Dendritic cell treated with granulocyte-macrophage colony-stimulating factor and Interleukin-4, amounts not matched to agents 40 ng/mL and 50 ng/mL, for 4 days (primary cell): ENCODE measurements at regions not wholly inside any gene's neighbourhood (a gene's known extent, or its start where the extent isn't known, plus 50 kb on each side); places are given as distances from the start of the nearest gene placed in this dataset.
"Not testable (repeated sequence)": the region's sequence is repeated elsewhere in the genome, so short reads cannot be mapped to it uniquely, and the experiment has no call there.

Experiments used
- H3K27ac Mint-ChIP-seq: one replicate; pipeline ENCODE4 v1.8.0; 2022; ENCODE audit warnings: mild to moderate bottlenecking, mixed read lengths
- H3K27me3 Mint-ChIP-seq: one replicate; pipeline ENCODE4 v1.8.0; 2022; ENCODE audit warnings: mild to moderate bottlenecking, mixed read lengths
- H3K36me3 Mint-ChIP-seq: one replicate; pipeline ENCODE4 v1.8.0; 2022; ENCODE audit warnings: low read depth, mixed read lengths
- H3K4me1 Mint-ChIP-seq: one replicate; pipeline ENCODE4 v1.8.0; 2022; ENCODE audit warnings: low read depth, mixed read lengths
- H3K4me3 Mint-ChIP-seq: one replicate; pipeline ENCODE4 v1.8.0; 2022; ENCODE audit warnings: mild to moderate bottlenecking, moderate library complexity, mixed read lengths
- H3K9me3 Mint-ChIP-seq: one replicate; pipeline ENCODE4 v1.8.0; 2022; ENCODE audit warnings: mixed read lengths
- intact Hi-C: fragments of 100-400 bp; cut with micrococcal nuclease; formaldehyde crosslinking; loops from one replicate; pipeline ENCODE4 v1.15.0; 2022

GRCh38 chr6:159395609-159396008, 226.4 kb downstream of the FNDC1 start:
- Mint-ChIP-seq H3K4me3 (no peak overlapping the region), H3K36me3 (no peaks in the 10 kb centered on the region), H3K9me3 (peaks cover 8% of the 10 kb centered on the region), H3K27me3 (no peaks in the 10 kb centered on the region), H3K27ac (no peak overlapping the region), H3K4me1 (no peaks in the 10 kb centered on the region)
- intact Hi-C loops, result no loop called here

GRCh38 chr6:159392695-159393094, 223.5 kb downstream of the FNDC1 start:
- H3K9me3 Mint-ChIP-seq, H3K27ac Mint-ChIP-seq, H3K4me3 Mint-ChIP-seq, H3K27me3 Mint-ChIP-seq, H3K36me3 Mint-ChIP-seq, H3K4me1 Mint-ChIP-seq, intact Hi-C loops: not testable (repeated sequence)

- H3K27ac Mint-ChIP-seq, result no peak overlapping the region
- H3K36me3 Mint-ChIP-seq, result no peaks in the 10 kb centered on the region
- H3K9me3 Mint-ChIP-seq, result peaks cover 8% of the 10 kb centered on the region
- H3K4me3 Mint-ChIP-seq, result no peak overlapping the region
- intact Hi-C loops, result no loop called here
- H3K27me3 Mint-ChIP-seq, result no peaks in the 10 kb centered on the region
- H3K4me1 Mint-ChIP-seq, result no peaks in the 10 kb centered on the region
Observed at GRCh38 chr6:159390381-159390780, 221.2 kb downstream of the FNDC1 start.

GRCh38 chr6:159389695-159390094, 220.5 kb downstream of the FNDC1 start:
- peaks cover 14% of the 10 kb centered on the region for H3K9me3 Mint-ChIP-seq
- no peaks in the 10 kb centered on the region for H3K27me3 Mint-ChIP-seq
- no peaks in the 10 kb centered on the region for H3K36me3 Mint-ChIP-seq
- no peak overlapping the region for H3K4me3 Mint-ChIP-seq
- no peaks in the 10 kb centered on the region for H3K4me1 Mint-ChIP-seq
- intact Hi-C loops, result no loop called here
- no peak overlapping the region for H3K27ac Mint-ChIP-seq

GRCh38 chr6:159380114-159380513, 210.9 kb downstream of the FNDC1 start:
- intact Hi-C loops, result no loop called here
- no peak overlapping the region for H3K4me3 Mint-ChIP-seq
- H3K27ac Mint-ChIP-seq, result no peak overlapping the region
- H3K4me1 Mint-ChIP-seq, result no peaks in the 10 kb centered on the region
- no peaks in the 10 kb centered on the region for H3K36me3 Mint-ChIP-seq
- H3K9me3 Mint-ChIP-seq, result peaks cover 16% of the 10 kb centered on the region
- no peaks in the 10 kb centered on the region for H3K27me3 Mint-ChIP-seq

GRCh38 chr6:159378411-159379328, 209.5 kb downstream of the FNDC1 start:
- Mint-ChIP-seq H3K9me3 (peaks cover 2% of the 10 kb centered on the region), H3K27ac (no peak overlapping the region), H3K36me3 (no peaks in the 10 kb centered on the region), H3K4me1 (no peaks in the 10 kb centered on the region), H3K4me3 (no peak overlapping the region), H3K27me3 (no peaks in the 10 kb centered on the region)
- intact Hi-C loops, result no loop called here

GRCh38 chr6:159376516-159377158, 207.4 kb downstream of the FNDC1 start:
- intact Hi-C loops, result no loop called here
- Mint-ChIP-seq H3K4me3 (no peak overlapping the region), H3K27ac (no peak overlapping the region), H3K27me3 (no peaks in the 10 kb centered on the region), H3K36me3 (no peaks in the 10 kb centered on the region), H3K9me3 (no peaks in the 10 kb centered on the region), H3K4me1 (no peaks in the 10 kb centered on the region)

- Mint-ChIP-seq H3K9me3 (peaks cover 7% of the 10 kb centered on the region), H3K27ac (no peak overlapping the region), H3K4me1 (no peaks in the 10 kb centered on the region), H3K27me3 (no peaks in the 10 kb centered on the region), H3K36me3 (no peaks in the 10 kb centered on the region), H3K4me3 (no peak overlapping the region)
- intact Hi-C loops, result no loop called here
Observed at GRCh38 chr6:159375014-159375413, 205.8 kb downstream of the FNDC1 start.

- intact Hi-C loops, result no loop called here
- Mint-ChIP-seq H3K36me3 (no peaks in the 10 kb centered on the region), H3K27ac (no peak overlapping the region), H3K4me1 (no peaks in the 10 kb centered on the region), H3K27me3 (no peaks in the 10 kb centered on the region), H3K4me3 (no peak overlapping the region), H3K9me3 (peaks cover 12% of the 10 kb centered on the region)
Observed at GRCh38 chr6:159373670-159374069, 204.5 kb downstream of the FNDC1 start.

- Mint-ChIP-seq H3K4me3 (no peak overlapping the region), H3K27me3 (no peaks in the 10 kb centered on the region), H3K27ac (no peak overlapping the region), H3K4me1 (no peaks in the 10 kb centered on the region), H3K9me3 (peaks cover 12% of the 10 kb centered on the region), H3K36me3 (no peaks in the 10 kb centered on the region)
- intact Hi-C loops, result no loop called here
Observed at GRCh38 chr6:159372333-159372732, 203.1 kb downstream of the FNDC1 start.

GRCh38 chr6:159360306-159360705, 191.1 kb downstream of the FNDC1 start:
- intact Hi-C loops, result no loop called here
- Mint-ChIP-seq H3K27ac (no peak overlapping the region), H3K36me3 (no peaks in the 10 kb centered on the region), H3K4me3 (no peak overlapping the region), H3K9me3 (no peaks in the 10 kb centered on the region), H3K4me1 (no peaks in the 10 kb centered on the region), H3K27me3 (no peaks in the 10 kb centered on the region)

GRCh38 chr6:159359581-159360297, 190.5 kb downstream of the FNDC1 start:
- no peak overlapping the region for H3K4me3 Mint-ChIP-seq
- H3K9me3 Mint-ChIP-seq, result no peaks in the 10 kb centered on the region
- no peaks in the 10 kb centered on the region for H3K4me1 Mint-ChIP-seq
- intact Hi-C loops, result no loop called here
- no peaks in the 10 kb centered on the region for H3K36me3 Mint-ChIP-seq
- no peaks in the 10 kb centered on the region for H3K27me3 Mint-ChIP-seq
- no peak overlapping the region for H3K27ac Mint-ChIP-seq

- H3K27me3 Mint-ChIP-seq, result no peaks in the 10 kb centered on the region
- intact Hi-C loops, result no loop called here
- H3K9me3 Mint-ChIP-seq, result no peaks in the 10 kb centered on the region
- no peak overlapping the region for H3K4me3 Mint-ChIP-seq
- no peak overlapping the region for H3K27ac Mint-ChIP-seq
- no peaks in the 10 kb centered on the region for H3K36me3 Mint-ChIP-seq
- no peaks in the 10 kb centered on the region for H3K4me1 Mint-ChIP-seq
Observed at GRCh38 chr6:159358562-159358961, 189.4 kb downstream of the FNDC1 start.

- Mint-ChIP-seq H3K27me3 (no peaks in the 10 kb centered on the region), H3K9me3 (no peaks in the 10 kb centered on the region), H3K4me1 (no peaks in the 10 kb centered on the region), H3K27ac (no peak overlapping the region), H3K36me3 (no peaks in the 10 kb centered on the region), H3K4me3 (no peak overlapping the region)
- intact Hi-C loops, result no loop called here
Observed at GRCh38 chr6:159357211-159357915, 188.2 kb downstream of the FNDC1 start.
